ENCODE measurements at regions not wholly inside any gene's neighbourhood (a gene's known extent, or its start where the extent isn't known, plus 50 kb on each side); places are given as distances from the start of the nearest gene placed in this dataset.

DNA sequence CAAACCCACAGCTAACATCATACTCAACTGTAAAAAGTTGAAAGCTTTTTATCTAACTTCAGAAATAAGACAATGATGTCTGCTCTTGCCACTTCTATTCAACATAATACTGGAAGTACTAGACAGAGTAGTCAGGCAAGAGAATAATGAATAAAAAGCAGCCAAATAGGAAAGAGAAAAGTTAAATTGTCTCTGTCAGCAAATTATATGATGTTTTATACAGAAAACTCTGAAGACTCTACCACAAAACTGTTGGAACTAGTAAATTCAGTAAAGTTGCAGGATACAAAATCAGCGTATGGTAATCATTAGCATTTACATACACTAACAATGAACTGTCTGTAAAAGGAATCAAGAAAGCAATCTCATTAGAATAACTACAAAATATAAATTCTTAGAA is 752.9 kb upstream of the CT83 start:
- ATAC-seq (replicated peaks in 6 of 8), result no peak
- no peak overlapping the region for H3K27ac ChIP-seq
- H3K4me3 ChIP-seq, result no peak overlapping the region
- WGBS, 10 experiments, result 0 to 91% (median 20%) methylated on average over 1 of the region's 1 CpG; no CpG with 5 or more reads in 5 of the 10 experiments
- in situ Hi-C loops (cut with MboI; ENCODE audit: low pct_unique_long_range_greater_than_20kb in 2 of 9, low sequenced_read_pairs in 9 of 9, unreplicated experiment in 9 of 9), result no loop called here
- no peaks in the 10 kb centered on the region for H3K4me1 ChIP-seq (replicated peaks in 1 of 2)

DNA sequence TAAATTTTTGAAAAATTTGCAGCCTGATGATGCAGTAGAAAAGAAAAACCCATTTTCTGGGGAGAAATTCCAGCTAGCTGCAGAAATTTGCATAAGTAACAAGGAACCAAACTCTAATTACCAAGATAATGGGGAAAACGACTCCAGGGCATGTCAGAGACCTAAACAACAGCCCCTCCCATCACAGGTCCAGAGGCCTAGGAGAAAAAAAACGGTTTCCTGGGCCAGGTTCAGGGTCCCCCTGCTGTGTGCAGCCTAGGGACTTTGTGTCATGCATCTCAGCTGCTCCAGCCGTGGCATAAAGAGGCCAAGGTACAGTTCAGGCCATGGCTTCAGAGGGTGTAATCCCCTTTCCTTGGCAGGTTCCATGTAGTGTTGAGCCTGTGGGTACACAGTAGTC is 733.7 kb upstream of the CT83 start:
- in situ Hi-C loops (cut with MboI; ENCODE audit: low pct_unique_long_range_greater_than_20kb in 2 of 9, low sequenced_read_pairs in 9 of 9, unreplicated experiment in 9 of 9), result no loop called here
- 20 to 100% (median 52%) methylated on average over 1 to 2 of the region's 3 CpGs; no CpG with 5 or more reads in 7 of the 10 experiments for WGBS, 10 experiments
- no peak for ATAC-seq (replicated peaks in 6 of 8)
- Histone ChIP-seq H3K27ac (no peak overlapping the region), H3K4me1 (replicated peaks in 1 of 2) (no peaks in the 10 kb centered on the region), H3K4me3 (no peak overlapping the region)

DNA sequence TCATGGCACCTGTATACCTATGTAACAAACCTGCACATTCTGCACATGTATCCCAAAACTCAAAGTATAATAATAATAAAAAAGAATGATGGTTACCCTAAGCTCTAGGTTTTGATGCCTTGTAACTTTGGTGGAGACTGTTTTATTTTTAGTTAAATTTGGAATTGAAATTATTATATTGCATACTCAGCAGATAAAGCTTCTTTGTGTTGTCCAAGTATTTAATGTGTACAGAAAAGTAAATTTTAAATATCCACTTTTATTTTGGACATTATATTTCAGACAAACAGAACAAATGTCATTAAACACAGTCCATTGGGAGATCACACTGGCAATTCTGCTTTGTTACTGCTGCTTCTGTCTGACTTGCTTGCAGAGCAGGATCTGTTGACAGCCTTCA is 684.5 kb upstream of the CT83 start:
- Histone ChIP-seq H3K4me1 (replicated peaks in 1 of 2) (no peaks in the 10 kb centered on the region), H3K27ac (no peak overlapping the region), H3K4me3 (no peak overlapping the region)
- in situ Hi-C loops (cut with MboI; ENCODE audit: low pct_unique_long_range_greater_than_20kb in 2 of 9, low sequenced_read_pairs in 9 of 9, unreplicated experiment in 9 of 9), result no loop called here
- ATAC-seq (replicated peaks in 6 of 8), result no peak

DNA sequence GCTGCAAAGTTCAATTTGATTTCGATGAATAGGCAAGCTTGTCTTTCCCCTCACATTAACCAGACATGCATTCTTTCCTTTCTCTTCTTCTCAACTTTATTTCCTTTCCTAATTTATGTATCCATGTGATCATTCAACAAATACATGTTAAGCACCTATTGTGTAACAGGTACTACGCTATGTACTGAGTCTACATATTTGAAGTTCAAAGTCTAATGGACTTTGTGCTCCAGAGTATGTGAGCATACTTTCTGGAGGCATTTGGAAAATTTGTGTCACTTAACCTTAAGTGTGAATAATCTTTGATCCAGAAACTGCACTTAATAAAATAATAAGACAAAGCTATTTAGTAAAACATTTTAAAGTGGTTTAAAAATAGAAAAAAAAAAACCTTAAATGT is 675.3 kb upstream of the CT83 start:
- no peak for ATAC-seq (replicated peaks in 6 of 8)
- in situ Hi-C loops (cut with MboI; ENCODE audit: low pct_unique_long_range_greater_than_20kb in 2 of 9, low sequenced_read_pairs in 9 of 9, unreplicated experiment in 9 of 9), result no loop called here
- H3K4me3 ChIP-seq, result no peak overlapping the region

DNA sequence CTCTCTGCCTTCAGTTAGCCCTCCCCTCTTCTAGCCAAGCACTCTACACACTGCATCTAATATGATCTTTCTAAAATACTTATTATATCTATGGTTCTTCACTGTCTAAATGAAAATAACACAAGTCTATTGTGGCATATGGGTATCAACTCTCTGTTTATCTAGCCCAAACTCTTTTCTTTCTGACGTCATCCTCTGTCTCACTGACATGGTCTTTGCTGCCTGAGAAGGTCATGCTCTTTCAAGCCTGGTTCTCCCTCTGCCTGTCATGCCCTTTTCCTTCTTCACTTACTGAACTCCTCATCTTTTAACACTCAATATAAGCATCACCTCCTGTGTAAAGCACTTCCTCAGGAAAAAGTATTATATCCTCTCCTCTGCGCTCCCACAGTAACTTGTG is 672.2 kb upstream of the CT83 start:
- 0 to 100% (median 33%) methylated on average over 1 to 2 of the region's 2 CpGs; no CpG with 5 or more reads in 5 of the 10 experiments for WGBS, 10 experiments
- in situ Hi-C loops (cut with MboI; ENCODE audit: low pct_unique_long_range_greater_than_20kb in 2 of 9, low sequenced_read_pairs in 9 of 9, unreplicated experiment in 9 of 9), result no loop called here
- H3K4me1 ChIP-seq (replicated peaks in 1 of 2), result no peaks in the 10 kb centered on the region
- no peak for ATAC-seq (replicated peaks in 6 of 8)
- no peak overlapping the region for H3K27ac ChIP-seq
- no peak overlapping the region for H3K4me3 ChIP-seq

More for the DNA sequence above, 675.3 kb upstream of the CT83 start:
- H3K4me1 ChIP-seq (replicated peaks in 1 of 2), result no peaks in the 10 kb centered on the region
- no peak overlapping the region for H3K27ac ChIP-seq
- WGBS, 10 experiments, result 14 to 100% (median 49%) methylated on average over 1 to 2 of the region's 2 CpGs; no CpG with 5 or more reads in 4 of the 10 experiments

DNA sequence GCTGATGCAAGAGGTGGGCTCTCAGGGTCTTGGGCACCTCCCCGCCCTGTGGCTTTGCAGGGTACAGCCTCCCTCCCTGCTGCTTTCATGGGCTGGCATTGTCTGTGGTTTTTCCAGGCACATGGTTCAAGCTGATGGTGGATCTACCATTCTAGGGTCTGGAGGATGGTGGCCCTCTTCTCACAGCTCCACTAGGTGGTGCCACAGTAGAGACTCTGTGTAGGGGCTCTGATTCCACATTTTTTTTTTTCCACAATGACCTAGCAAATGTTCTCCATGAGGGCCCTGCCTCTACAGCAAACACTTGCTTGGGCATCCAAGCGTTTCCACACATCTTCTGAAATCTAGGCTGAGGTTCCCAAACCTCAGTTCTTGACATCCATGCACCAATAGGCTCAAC is 657.9 kb upstream of the CT83 start:
- no peak overlapping the region for H3K4me3 ChIP-seq
- no peak overlapping the region for H3K27ac ChIP-seq
- no peaks in the 10 kb centered on the region for H3K4me1 ChIP-seq (replicated peaks in 1 of 2)
- ATAC-seq (replicated peaks in 6 of 8), result no peak
- WGBS, 10 experiments, result 0 to 100% (median 57%) methylated on average over 1 to 2 of the region's 2 CpGs; no CpG with 5 or more reads in 7 of the 10 experiments
- in situ Hi-C loops (cut with MboI; ENCODE audit: low pct_unique_long_range_greater_than_20kb in 2 of 9, low sequenced_read_pairs in 9 of 9, unreplicated experiment in 9 of 9), result no loop called here

DNA sequence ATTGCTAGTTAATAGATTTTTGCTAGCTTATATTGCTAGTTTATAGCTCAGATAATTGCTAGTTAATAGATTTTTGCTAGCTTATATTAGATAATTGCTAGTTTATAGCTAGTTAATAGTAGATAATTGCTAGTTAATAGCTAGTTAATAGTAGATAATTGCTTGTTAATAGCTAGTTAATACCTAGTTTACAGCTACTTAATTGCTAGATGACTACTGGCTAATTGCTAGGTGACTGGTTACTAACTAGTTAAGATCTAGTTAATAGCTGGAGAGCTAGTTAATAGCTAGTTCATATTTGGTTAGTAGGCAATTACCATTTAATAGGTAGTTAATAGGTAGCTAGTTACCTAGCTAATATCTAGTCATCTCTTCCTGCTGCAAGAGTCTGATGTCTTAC is 633.8 kb upstream of the CT83 start:
- Histone ChIP-seq H3K4me1 (replicated peaks in 1 of 2) (no peaks in the 10 kb centered on the region), H3K27ac (no peak overlapping the region), H3K4me3 (no peak overlapping the region)
- no peak for ATAC-seq (replicated peaks in 6 of 8)
- in situ Hi-C loops (cut with MboI; ENCODE audit: low pct_unique_long_range_greater_than_20kb in 2 of 9, low sequenced_read_pairs in 9 of 9, unreplicated experiment in 9 of 9), result no loop called here

DNA sequence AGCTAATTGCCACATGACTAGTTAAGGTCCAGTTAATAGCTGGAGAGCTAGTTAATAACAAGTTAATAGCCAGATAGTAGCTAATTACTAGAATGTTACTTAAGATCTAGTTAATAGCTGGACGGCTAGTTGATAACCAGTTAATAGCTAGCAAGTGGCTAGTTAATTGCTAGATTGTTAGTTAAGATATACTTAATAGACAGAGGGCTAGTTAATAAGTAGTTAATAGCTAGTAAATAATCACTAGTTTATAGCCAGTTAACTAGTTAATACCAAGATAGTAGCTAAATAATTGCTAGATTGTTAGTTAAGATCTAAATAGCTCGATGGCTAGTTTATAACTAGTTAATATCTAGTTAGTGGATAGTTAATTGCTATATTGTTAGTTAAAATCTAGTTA is 632.6 kb upstream of the CT83 start:
- Histone ChIP-seq H3K4me3 (no peak overlapping the region), H3K4me1 (replicated peaks in 1 of 2) (no peaks in the 10 kb centered on the region), H3K27ac (no peak overlapping the region)
- 0 to 100% (median 80%) methylated on average over 1 to 2 of the region's 2 CpGs; no CpG with 5 or more reads in 5 of the 10 experiments for WGBS, 10 experiments
- in situ Hi-C loops (cut with MboI; ENCODE audit: low pct_unique_long_range_greater_than_20kb in 2 of 9, low sequenced_read_pairs in 9 of 9, unreplicated experiment in 9 of 9), result no loop called here
- no peak for ATAC-seq (replicated peaks in 6 of 8)

DNA sequence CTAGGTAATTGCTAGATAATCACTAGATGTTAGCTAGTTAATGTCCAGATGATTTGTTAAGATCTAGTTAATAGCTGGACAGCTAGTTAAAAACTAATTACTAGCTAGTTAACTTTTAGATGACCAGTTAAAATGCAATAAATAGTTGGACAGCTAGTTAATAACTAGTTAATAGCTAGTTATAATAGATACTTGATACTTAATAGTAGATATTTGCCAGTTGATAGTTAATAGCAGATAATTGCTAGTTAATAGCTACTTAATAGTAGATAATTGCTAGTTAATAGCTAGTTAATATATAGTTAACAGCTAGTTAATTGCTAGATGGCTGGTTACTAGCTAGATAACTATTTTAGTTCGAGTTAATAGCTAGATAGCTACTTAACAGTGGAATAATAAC is 631.4 kb upstream of the CT83 start:
- in situ Hi-C loops (cut with MboI; ENCODE audit: low pct_unique_long_range_greater_than_20kb in 2 of 9, low sequenced_read_pairs in 9 of 9, unreplicated experiment in 9 of 9), result no loop called here
- ATAC-seq (replicated peaks in 6 of 8), result no peak
- WGBS, 10 experiments, result 17 to 83% (median 80%) methylated on average over 1 of the region's 1 CpG; no CpG with 5 or more reads in 7 of the 10 experiments

DNA sequence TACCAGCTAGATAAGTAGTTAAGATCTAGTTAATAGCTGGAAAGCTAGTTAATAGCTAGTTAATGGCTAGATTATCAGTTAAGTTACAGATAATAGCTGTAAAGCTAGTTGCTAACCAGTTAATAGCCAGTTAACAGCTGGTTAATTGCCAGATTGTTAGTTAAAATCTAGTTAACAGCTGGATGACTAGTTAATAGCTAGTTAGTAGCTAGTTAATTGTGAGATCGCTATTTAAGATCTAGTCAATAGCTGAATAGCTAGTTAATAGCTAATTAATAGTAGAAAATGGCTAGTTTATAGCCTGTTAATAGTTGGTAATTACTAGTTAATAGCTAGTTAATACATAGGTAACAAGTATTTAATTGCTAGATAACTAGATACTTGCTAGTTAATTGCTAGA is 630.5 kb upstream of the CT83 start:
- Histone ChIP-seq H3K4me3 (no peak overlapping the region), H3K4me1 (replicated peaks in 1 of 2) (no peaks in the 10 kb centered on the region), H3K27ac (no peak overlapping the region)
- 29 to 100% (median 43%) methylated on average over 1 of the region's 1 CpG; no CpG with 5 or more reads in 5 of the 10 experiments for WGBS, 10 experiments
- no peak for ATAC-seq (replicated peaks in 6 of 8)
- in situ Hi-C loops (cut with MboI; ENCODE audit: low pct_unique_long_range_greater_than_20kb in 2 of 9, low sequenced_read_pairs in 9 of 9, unreplicated experiment in 9 of 9), result no loop called here

More for the DNA sequence above, 631.4 kb upstream of the CT83 start:
- H3K27ac ChIP-seq, result no peak overlapping the region
- no peak overlapping the region for H3K4me3 ChIP-seq
- H3K4me1 ChIP-seq (replicated peaks in 1 of 2), result no peaks in the 10 kb centered on the region

DNA sequence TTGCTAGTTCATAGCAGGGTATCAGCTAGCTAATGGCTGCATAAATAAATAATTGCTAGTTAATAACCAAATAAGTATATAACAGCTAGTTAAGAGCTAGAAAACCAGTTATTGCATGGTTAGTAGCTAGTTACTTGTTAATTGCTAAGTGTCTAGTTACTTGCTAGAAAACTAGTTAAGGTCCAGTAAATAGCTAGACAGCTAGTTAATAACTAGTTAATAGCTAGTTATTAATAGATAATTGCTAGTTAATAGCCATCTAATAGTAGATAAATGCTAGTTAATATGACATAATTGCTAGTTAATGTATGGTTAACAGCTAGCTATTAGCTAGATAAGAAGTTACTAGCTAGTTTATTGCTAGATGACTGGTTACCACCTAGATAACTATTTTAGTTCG is 629.9 kb upstream of the CT83 start:
- WGBS, 10 experiments, result 33 to 100% (median 80%) methylated on average over 1 of the region's 1 CpG; no CpG with 5 or more reads in 5 of the 10 experiments
- in situ Hi-C loops (cut with MboI; ENCODE audit: low pct_unique_long_range_greater_than_20kb in 2 of 9, low sequenced_read_pairs in 9 of 9, unreplicated experiment in 9 of 9), result no loop called here
- ATAC-seq (replicated peaks in 6 of 8), result no peak

DNA sequence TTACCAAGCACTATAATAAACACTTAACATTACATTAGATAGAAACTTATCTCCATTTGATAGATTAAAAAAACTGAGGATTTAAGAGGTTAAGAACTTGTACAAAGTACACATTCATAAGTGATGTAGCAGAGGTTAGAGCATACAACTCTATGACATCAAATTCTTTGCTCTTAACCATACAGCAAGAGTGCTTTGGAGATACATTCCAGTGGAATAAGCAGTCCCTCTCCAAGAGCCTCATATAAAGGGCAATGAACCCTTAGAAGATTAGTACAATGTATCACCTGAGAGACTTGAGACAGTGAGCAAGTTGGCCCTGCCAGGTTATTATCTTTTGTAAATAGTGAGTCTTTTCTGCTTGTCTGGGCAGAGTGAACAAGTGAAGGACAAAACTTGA is 600.4 kb upstream of the CT83 start:
- ATAC-seq (replicated peaks in 6 of 8), result no peak
- Histone ChIP-seq H3K27ac (no peak overlapping the region), H3K4me3 (no peak overlapping the region), H3K4me1 (replicated peaks in 1 of 2) (no peaks in the 10 kb centered on the region)
- in situ Hi-C loops (cut with MboI; ENCODE audit: low pct_unique_long_range_greater_than_20kb in 2 of 9, low sequenced_read_pairs in 9 of 9, unreplicated experiment in 9 of 9), result no loop called here

More for the DNA sequence above, 629.9 kb upstream of the CT83 start:
- Histone ChIP-seq H3K4me3 (no peak overlapping the region), H3K27ac (no peak overlapping the region), H3K4me1 (replicated peaks in 1 of 2) (no peaks in the 10 kb centered on the region)

DNA sequence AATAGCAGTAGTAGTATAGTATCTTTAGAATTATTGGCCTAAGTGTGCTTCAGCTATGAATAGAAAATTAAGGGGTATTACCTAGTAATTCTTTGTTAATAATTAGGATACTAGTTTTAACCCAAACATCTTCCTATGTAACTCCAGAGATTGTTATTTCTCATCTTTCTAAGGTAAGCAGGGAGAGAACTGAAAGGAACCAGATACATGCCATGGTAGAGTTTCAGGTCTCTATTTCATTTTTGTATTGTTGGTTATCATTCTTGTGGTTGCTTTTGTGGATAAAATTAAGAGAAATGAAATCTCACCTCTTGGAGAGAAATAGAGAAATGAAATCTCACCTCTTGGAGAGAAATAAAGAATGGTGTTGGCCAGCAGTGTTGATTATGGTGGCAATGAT is 597.1 kb upstream of the CT83 start:
- no peak for ATAC-seq (replicated peaks in 6 of 8)
- in situ Hi-C loops (cut with MboI; ENCODE audit: low pct_unique_long_range_greater_than_20kb in 2 of 9, low sequenced_read_pairs in 9 of 9, unreplicated experiment in 9 of 9), result no loop called here
- no peak overlapping the region for H3K4me3 ChIP-seq
- H3K4me1 ChIP-seq (replicated peaks in 1 of 2), result no peaks in the 10 kb centered on the region
- no peak overlapping the region for H3K27ac ChIP-seq

DNA sequence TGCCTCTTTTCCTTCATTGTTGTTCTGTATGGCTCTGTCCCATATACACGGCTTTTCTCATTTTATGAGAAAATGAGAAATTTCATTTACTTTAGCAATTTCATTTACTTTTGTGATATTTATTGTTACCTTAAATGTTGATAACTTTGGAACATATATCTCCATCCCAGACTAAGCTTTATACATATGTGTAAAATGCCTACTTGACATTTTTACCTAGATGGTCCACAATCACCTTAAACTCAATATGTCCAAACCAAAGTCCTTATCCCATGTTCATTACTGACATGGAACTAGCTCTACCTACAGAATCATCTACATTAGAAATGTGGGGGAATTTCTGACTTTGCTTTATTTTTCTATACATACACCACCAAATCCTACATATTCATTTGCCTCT is 590.5 kb upstream of the CT83 start:
- Histone ChIP-seq H3K27ac (no peak overlapping the region), H3K4me1 (replicated peaks in 1 of 2) (no peaks in the 10 kb centered on the region), H3K4me3 (no peak overlapping the region)
- WGBS, 10 experiments, result 0 to 33% (median 0%) methylated on average over 1 of the region's 1 CpG; no CpG with 5 or more reads in 6 of the 10 experiments
- ATAC-seq (replicated peaks in 6 of 8), result no peak
- in situ Hi-C loops (cut with MboI; ENCODE audit: low pct_unique_long_range_greater_than_20kb in 2 of 9, low sequenced_read_pairs in 9 of 9, unreplicated experiment in 9 of 9), result no loop called here
